K562 (cell line): ENCODE measurements at regions not wholly inside any gene's neighbourhood (a gene's known extent, or its start where the extent isn't known, plus 50 kb on each side); places are given as distances from the start of the nearest gene placed in this dataset.

Experiments used
- ATAC-seq: fragments of 200-7000 bp; cut with Tn5 transposase; 3 replicates; pipeline ENCODE4 v1.9.1; 2020; ENCODE audit warnings: moderate library complexity
- BruUV-seq: library from RNA; stranded (reverse); fragments of 400-500 nt; replicated peaks from 2 replicates; lab custom pipeline; 2021; lab: Mats Ljungman, UMichigan
- CTCF ChIA-PET: fragments of 300-600 bp; formaldehyde crosslinking; extraction: SDS; loops from one replicate; lab custom pipeline; 2021; ENCODE audit warnings: low intra/inter-chr PET ratio; lab: Yijun Ruan, JAX
- POLR2A ChIA-PET: fragments of 300-600, 350-650 bp; sonication (Branson Sonifier 250); formaldehyde crosslinking; extraction: SDS; loops from one replicate; lab custom pipeline; 2021; ENCODE audit warnings: antibody characterized with exemption, inconsistent platforms; lab: Yijun Ruan, JAX
- DNase-seq, 4 experiments: peaks; one replicate each; pipeline versions ENCODE4 v3.0.0 to v3.0.0-alpha.2; 2011 to 2018; ENCODE audit warnings: low spot score in 3 of 4, mixed read lengths in 3 of 4; ENCODE audit errors: extremely low read depth in 1 of 4
- FAIRE-seq: peaks from 2 replicates; lab custom pipeline; 2011; peaks lifted over from hg19 to GRCh38; lab: Jason Lieb, UNC
- H2AFZ ChIP-seq: 2 replicates; pipeline ENCODE4 v1.6.0; 2011; ENCODE audit warnings: low read depth, low read length, control low read depth, inconsistent platforms
- H3K27ac ChIP-seq: fragments of 200-600 bp; 3 replicates; pipeline ENCODE4 v1.8.0; 2011; ENCODE audit warnings: low read depth, mild to moderate bottlenecking, control low read depth, inconsistent platforms, low read length, moderate library complexity, mixed read lengths; ENCODE audit errors: extremely low read depth
- H3K27me3 ChIP-seq, 2 experiments: fragments of 300-600 bp in 1 of 2; 2 replicates in 1 of 2; 3 replicates in 1 of 2; pipeline versions ENCODE4 v1.6.0 to v1.8.0; 2011; ENCODE audit warnings: inconsistent platforms in 2 of 2, low read length in 2 of 2, mild to moderate bottlenecking in 1 of 2, mixed read lengths in 1 of 2, moderate library complexity in 1 of 2; ENCODE audit not compliant: control insufficient read depth in 2 of 2, insufficient read depth in 2 of 2
- H3K36me3 ChIP-seq: fragments of 300-600 bp; 3 replicates; pipeline ENCODE4 v1.8.0; 2011; ENCODE audit warnings: mild to moderate bottlenecking, low read length, inconsistent platforms; ENCODE audit not compliant: control insufficient read depth, insufficient read depth
- H3K4me1 ChIP-seq, 2 experiments: fragments of 200-600 bp in 1 of 2; replicated peaks in 1 of 2; 2 replicates in 1 of 2; 3 replicates in 1 of 2; pipeline versions ENCODE4 v1.5.1 to v1.8.0; 2011; ENCODE audit warnings: inconsistent platforms in 2 of 2, low read length in 2 of 2, mild to moderate bottlenecking in 1 of 2, mixed read lengths in 1 of 2, moderate library complexity in 1 of 2; ENCODE audit not compliant: control insufficient read depth in 2 of 2, insufficient read depth in 2 of 2
- H3K4me2 ChIP-seq: 2 replicates; pipeline ENCODE4 v1.6.1; 2011; ENCODE audit warnings: low read length, control low read depth, inconsistent platforms, mixed read lengths; ENCODE audit not compliant: insufficient read depth
- H3K4me3 ChIP-seq: fragments of 200-600 bp; sonication (generic), shearing (Covaris generic); 2 replicates; pipeline ENCODE4 v1.5.1; 2016; ENCODE audit warnings: control low read depth, inconsistent platforms
- H3K79me2 ChIP-seq: fragments of 200-600 bp; 3 replicates; pipeline ENCODE4 v1.8.0; 2011; ENCODE audit warnings: low read length, inconsistent platforms; ENCODE audit not compliant: control insufficient read depth, insufficient read depth
- H3K9ac ChIP-seq, 2 experiments: 2 replicates each; pipeline versions ENCODE4 v1.6.0 to v1.6.1; 2011; ENCODE audit warnings: low read depth in 2 of 2, low read length in 2 of 2, control low read depth in 1 of 2, inconsistent platforms in 1 of 2, mild to moderate bottlenecking in 1 of 2, mixed read lengths in 1 of 2; ENCODE audit not compliant: insufficient read depth in 1 of 2
- H3K9me1 ChIP-seq: one replicate; pipeline ENCODE4 v1.6.0; 2011; ENCODE audit warnings: inconsistent platforms, mild to moderate bottlenecking, low read length, moderate library complexity; ENCODE audit not compliant: control insufficient read depth, insufficient read depth
- H3K9me3 ChIP-seq: replicated peaks from 2 replicates; pipeline ENCODE4 v1.5.1; 2011; ENCODE audit warnings: low read depth, low read length, inconsistent platforms; ENCODE audit not compliant: control insufficient read depth, insufficient read depth
- H4K20me1 ChIP-seq: replicated peaks from 2 replicates; pipeline ENCODE4 v1.6.1; 2011; ENCODE audit warnings: low read length, inconsistent platforms, mixed read lengths; ENCODE audit not compliant: control insufficient read depth, insufficient read depth
- CTBP1 ChIP-seq: fragments of 450-650 bp; IDR thresholded peaks from 2 replicates; pipeline ENCODE4 v1.6.1; 2016; ENCODE audit warnings: borderline replicate concordance
- JUNB ChIP-seq: fragments of 450-650 bp; formaldehyde crosslinking; conservative IDR thresholded peaks from 2 replicates; pipeline ENCODE4 v1.4.0; 2020; ENCODE audit warnings: mild to moderate bottlenecking
- MAFK ChIP-seq: IDR thresholded peaks from 2 replicates; pipeline ENCODE4 v1.6.1; 2011; ENCODE audit warnings: low read length, improper control_type of control experiment
- MTF1 ChIP-seq: fragments of 250-450 bp; sonication (Bioruptor Pico); IDR thresholded peaks from 2 replicates; pipeline ENCODE4 v1.9.0; 2021; ENCODE audit warnings: moderate library complexity, mild to moderate bottlenecking, inconsistent platforms, borderline replicate concordance
- RBM22 ChIP-seq: fragments of 200-400 bp; formaldehyde crosslinking; IDR thresholded peaks from 2 replicates; pipeline ENCODE4 v1.6.1; 2018; ENCODE audit warnings: low read length, low read depth; ENCODE audit not compliant: poor library complexity, severe bottlenecking
- SNRNP70 ChIP-seq: fragments of 200-400 bp; formaldehyde crosslinking; optimal IDR thresholded peaks from 2 replicates; pipeline ENCODE3; 2017; ENCODE audit warnings: low read depth, low read length
- TARDBP ChIP-seq: fragments of 450-650 bp; IDR thresholded peaks from 2 replicates; pipeline ENCODE4 v1.6.1; 2016
- TBP ChIP-seq: optimal IDR thresholded peaks from 2 replicates; pipeline ENCODE3; 2011; ENCODE audit warnings: low read depth, low read length, improper control_type of control experiment
- TEAD1 ChIP-seq, 2 experiments: fragments of 450-650 bp in 1 of 2; sonication (generic) in 1 of 2; formaldehyde crosslinking; IDR thresholded peaks; 2 replicates each; pipeline versions ENCODE4 v1.4.0 to v1.8.0; 2020 to 2022; ENCODE audit warnings: mild to moderate bottlenecking in 2 of 2, missing genetic modification reagents in 1 of 2
- TRIM28 ChIP-seq: fragments of 450-650 bp; IDR thresholded peaks from 2 replicates; pipeline ENCODE4 v1.6.1; 2017
- ZKSCAN8 ChIP-seq: fragments of 200-800 bp; sonication (Bioruptor generic); IDR thresholded peaks from 2 replicates; pipeline ENCODE4 v1.6.1; 2016; ENCODE audit warnings: missing genetic modification characterization, missing compliant biosample characterization
- ZMIZ1 ChIP-seq, 2 experiments: fragments of 150-350 bp in 1 of 2; IDR thresholded peaks; 2 replicates each; pipeline ENCODE4 v1.6.1; 2012 to 2016; ENCODE audit warnings: low read depth in 2 of 2, low read length in 2 of 2, mild to moderate bottlenecking in 1 of 2, moderate library complexity in 1 of 2
- ZNF175 ChIP-seq: fragments of 200-800 bp; sonication (Bioruptor generic); IDR thresholded peaks from 2 replicates; pipeline ENCODE4 v1.6.1; 2016; ENCODE audit warnings: low read depth, mild to moderate bottlenecking, missing genetic modification characterization, missing compliant biosample characterization
- ZNF282 ChIP-seq: sonication (generic); formaldehyde crosslinking; IDR thresholded peaks from 2 replicates; pipeline ENCODE4 v1.8.1; 2023; ENCODE audit warnings: missing genetic modification reagents
- ZNF324 ChIP-seq: fragments of 250-450 bp; sonication (Bioruptor Pico); IDR thresholded peaks from 2 replicates; pipeline ENCODE4 v1.4.0; 2020; ENCODE audit warnings: mild to moderate bottlenecking
- ZNF449 ChIP-seq: fragments of 250-450 bp; sonication (Bioruptor Pico); IDR thresholded peaks from 2 replicates; pipeline ENCODE4 v1.8.0; 2022; ENCODE audit warnings: moderate library complexity, mild to moderate bottlenecking, inconsistent platforms
- ZNF655 ChIP-seq: fragments of 250-450 bp; sonication (Bioruptor Pico); IDR thresholded peaks from 2 replicates; pipeline ENCODE4 v1.5.0; 2021
- WGBS: fragments of 100-300 bp; shearing (Covaris generic); methylation state at CpG from one replicate; pipeline ENCODE4 v1.1.6; 2016; ENCODE audit warnings: low coverage, mixed read lengths; ENCODE audit not compliant: insufficient coverage; ENCODE audit errors: missing lambda C conversion rate; 5-methylcytosine and 5-hydroxymethylcytosine counted together
- in situ Hi-C: fragments of 300-500 bp; cut with MboI; formaldehyde crosslinking; loops from 4 replicates; pipeline ENCODE4 v1.15.0; 2018; ENCODE audit warnings: inconsistent platforms, mixed read lengths
- intact Hi-C: fragments of 100-400 bp; cut with micrococcal nuclease; formaldehyde crosslinking; loops from 2 replicates; pipeline ENCODE4 v1.14.2; 2022

- TF ChIP-seq TRIM28 = no peak
Observed at GRCh38 chr21:22627911-22628310, 1629.7 kb downstream of the NCAM2 start (continued).

- intact Hi-C loops (no loop called here), in situ Hi-C loops (no loop called here)
- Histone ChIP-seq H3K9me3 (no peaks in the 10 kb centered on the region), H3K9ac (no peak overlapping the region), H3K27ac (no peak overlapping the region), H3K4me2 (no peak overlapping the region), H3K27me3 (no peaks in the 10 kb centered on the region), H4K20me1 (no peaks in the 10 kb centered on the region), H3K9me1 (no peaks in the 10 kb centered on the region), H3K36me3 (no peaks in the 10 kb centered on the region), H3K4me3 (no peak overlapping the region), H2AFZ (no peak overlapping the region), H3K79me2 (no peaks in the 10 kb centered on the region), H3K4me1 (no peaks in the 10 kb centered on the region)
- no peak for FAIRE-seq
- 0% methylated on average over 3 of the region's 3 CpGs for WGBS
- DNase-seq = no peak
- BruUV-seq = no TSS peak
- ChIA-PET CTCF (no interaction called here), POLR2A (no interaction called here)
- no peak for ATAC-seq
- TF ChIP-seq TARDBP = no peak
- no peak for TF ChIP-seq MTF1
- TF ChIP-seq JUNB = no peak
- TF ChIP-seq ZNF324 (CRISPR knock-in tag) = no peak
- TF ChIP-seq TEAD1 (CRISPR knock-in tag; IDR thresholded peaks at IDR 0.05) = no peak
- no peak for TF ChIP-seq ZNF655
- TF ChIP-seq ZNF175 (CRISPR knock-in tag) = no peak
- no peak for TF ChIP-seq CTBP1
- TF ChIP-seq TBP = no peak
- TF ChIP-seq ZNF282 (CRISPR knock-in tag) = no peak
- no peak for TF ChIP-seq ZNF449 (CRISPR knock-in tag)
- no peak for TF ChIP-seq SNRNP70
- no peak for TF ChIP-seq ZMIZ1 (IDR thresholded peaks at IDR 0.05; ENCODE audit: low read depth in 2 of 2, low read length in 2 of 2)
- no peak for TF ChIP-seq ZKSCAN8 (CRISPR knock-in tag)
- TF ChIP-seq RBM22 = no peak
- no peak for TF ChIP-seq MAFK
Observed at GRCh38 chr21:22630953-22631465, 1632.8 kb downstream of the NCAM2 start.
